ENCODE measurements at regions not wholly inside any gene's neighbourhood (a gene's known extent, or its start where the extent isn't known, plus 50 kb on each side); places are given as distances from the start of the nearest gene placed in this dataset.
A peak's percentile ranks its signal among the peaks of the same experiment; 100 is the strongest.

GRCh38 chr1:168795681-168796080 is 66.7 kb upstream of the DPT start:
- no peaks in the 10 kb centered on the region for H3K9me3 ChIP-seq (ENCODE audit: insufficient read depth, low read depth, low read length)
- H2AFZ ChIP-seq (ENCODE audit: insufficient read depth, low read length, poor library complexity), result no peak overlapping the region
- no peaks in the 10 kb centered on the region for H3K27me3 ChIP-seq (ENCODE audit: insufficient read depth, low read length)
- H3K4me1 ChIP-seq (ENCODE audit: control insufficient read depth in 1 of 2, insufficient read depth in 2 of 2, low read length in 2 of 2), result no peaks in the 10 kb centered on the region
- H2BK120ac ChIP-seq (ENCODE audit: insufficient read depth, low read length, poor library complexity), result no peak overlapping the region
- no peak overlapping the region for H2AK5ac ChIP-seq (ENCODE audit: low read length)
- H3K4me2 ChIP-seq (ENCODE audit: low read length), result no peak overlapping the region
- no peak overlapping the region for H3K14ac ChIP-seq (ENCODE audit: low read length)
- no peak overlapping the region for H4K8ac ChIP-seq (ENCODE audit: low read depth, low read length)
- H3K79me1 ChIP-seq (ENCODE audit: low read length), result no peaks in the 10 kb centered on the region
- no peak overlapping the region for H4K12ac ChIP-seq (ENCODE audit: low read depth, low read length)
- no peak overlapping the region for H2BK5ac ChIP-seq (ENCODE audit: low read depth, low read length, poor library complexity)
- H3K4me3 ChIP-seq (ENCODE audit: low read depth, low read length), result no peak overlapping the region
- no CpG with 5 or more reads among the region's 3 CpGs for WGBS (ENCODE audit: extremely low coverage, insufficient coverage, insufficient read length)
- H3K4ac ChIP-seq (ENCODE audit: low read depth, low read length), result no peak overlapping the region
- H4K91ac ChIP-seq (ENCODE audit: low read depth, low read length), result no peak overlapping the region
- no peak overlapping the region for H3K18ac ChIP-seq (ENCODE audit: low read length)
- no peak overlapping the region for H2BK12ac ChIP-seq (ENCODE audit: low read length)
- H3K27ac ChIP-seq (ENCODE audit: low read depth, low read length), result no peak overlapping the region
- H3K23ac ChIP-seq (ENCODE audit: low read length), result no peak overlapping the region
- H3K79me2 ChIP-seq (ENCODE audit: control insufficient read depth, insufficient read depth, low read length, poor library complexity), result no peaks in the 10 kb centered on the region
- H3K36me3 ChIP-seq (ENCODE audit: control insufficient read depth in 1 of 2, insufficient read depth in 2 of 2, low read length in 2 of 2), result no peaks in the 10 kb centered on the region
- DNase-seq, result no peak
- no peak overlapping the region for H3K9ac ChIP-seq (ENCODE audit: low read length)

GRCh38 chr1:168799927-168800605 is 71.1 kb upstream of the DPT start:
- no peaks in the 10 kb centered on the region for H3K9me3 ChIP-seq (ENCODE audit: insufficient read depth, low read depth, low read length)
- H2BK12ac ChIP-seq (ENCODE audit: low read length), result peak overlapping the region; percentile 30
- H3K14ac ChIP-seq (ENCODE audit: low read length), result no peak overlapping the region
- DNase-seq, result no peak
- H4K8ac ChIP-seq (ENCODE audit: low read depth, low read length), result no peak overlapping the region
- H3K9ac ChIP-seq (ENCODE audit: low read length), result no peak overlapping the region
- no peak overlapping the region for H3K18ac ChIP-seq (ENCODE audit: low read length)
- no peak overlapping the region for H3K4ac ChIP-seq (ENCODE audit: low read depth, low read length)
- H2AK5ac ChIP-seq (ENCODE audit: low read length), result no peak overlapping the region
- H3K4me1 ChIP-seq (ENCODE audit: control insufficient read depth in 1 of 2, insufficient read depth in 2 of 2, low read length in 2 of 2), result no peaks in the 10 kb centered on the region
- H3K79me1 ChIP-seq (ENCODE audit: low read length), result no peaks in the 10 kb centered on the region
- no peak overlapping the region for H3K4me2 ChIP-seq (ENCODE audit: low read length)
- no peak overlapping the region for H2BK5ac ChIP-seq (ENCODE audit: low read depth, low read length, poor library complexity)
- H3K4me3 ChIP-seq (ENCODE audit: low read depth, low read length), result no peak overlapping the region
- H3K23ac ChIP-seq (ENCODE audit: low read length), result no peak overlapping the region
- H3K27me3 ChIP-seq (ENCODE audit: insufficient read depth, low read length), result no peaks in the 10 kb centered on the region
- H2BK120ac ChIP-seq (ENCODE audit: insufficient read depth, low read length, poor library complexity), result no peak overlapping the region
- H3K36me3 ChIP-seq (ENCODE audit: control insufficient read depth in 1 of 2, insufficient read depth in 2 of 2, low read length in 2 of 2), result no peaks in the 10 kb centered on the region
- H3K27ac ChIP-seq (ENCODE audit: low read depth, low read length), result no peak overlapping the region
- H3K79me2 ChIP-seq (ENCODE audit: control insufficient read depth, insufficient read depth, low read length, poor library complexity), result no peaks in the 10 kb centered on the region
- peak overlapping the region; percentile 8 for H4K91ac ChIP-seq (ENCODE audit: low read depth, low read length)
- no CpG with 5 or more reads among the region's 2 CpGs for WGBS (ENCODE audit: extremely low coverage, insufficient coverage, insufficient read length)
- no peak overlapping the region for H2AFZ ChIP-seq (ENCODE audit: insufficient read depth, low read length, poor library complexity)
- no peak overlapping the region for H4K12ac ChIP-seq (ENCODE audit: low read depth, low read length)

DNA sequence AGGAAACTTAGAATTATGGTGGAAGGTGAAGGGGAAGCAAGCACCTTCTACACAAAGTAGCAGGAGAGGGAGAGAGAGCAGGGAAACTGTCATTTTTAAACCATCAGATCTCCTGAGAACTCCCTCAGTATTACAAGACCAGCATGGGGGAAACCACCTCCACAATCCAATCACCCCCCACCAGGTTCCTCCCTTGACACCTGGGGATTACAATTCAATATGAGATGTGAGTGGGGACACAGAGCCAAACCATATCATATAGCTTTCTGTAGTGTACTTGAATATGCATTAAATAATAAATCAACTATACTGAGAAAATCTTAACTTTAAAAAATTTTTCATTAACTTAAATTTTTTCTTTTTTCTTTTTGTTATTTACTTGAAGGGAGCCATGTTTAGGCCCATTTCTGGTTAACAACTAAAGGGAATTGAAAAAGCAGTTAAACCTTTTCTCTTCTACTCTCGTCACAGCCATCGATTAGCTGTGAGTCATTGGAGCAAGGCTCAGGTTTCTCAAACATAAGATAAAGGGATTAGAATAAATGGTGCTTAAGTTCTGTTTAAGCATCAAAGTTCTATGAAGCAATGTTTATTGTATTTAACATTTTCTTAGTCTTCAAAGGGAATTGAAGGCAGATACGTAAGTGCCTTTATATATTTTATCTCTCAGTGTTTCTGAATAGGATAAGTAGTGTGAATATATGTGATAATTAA is 72.2 kb upstream of the DPT start:
- Histone ChIP-seq H3K79me2 (ENCODE audit: control insufficient read depth, insufficient read depth, low read length, poor library complexity) (no peaks in the 10 kb centered on the region), H3K36me3 (ENCODE audit: control insufficient read depth in 1 of 2, insufficient read depth in 2 of 2, low read length in 2 of 2) (no peaks in the 10 kb centered on the region), H3K9me3 (ENCODE audit: insufficient read depth, low read depth, low read length) (no peaks in the 10 kb centered on the region), H2BK12ac (ENCODE audit: low read length) (peak overlapping the region; percentile 89), H3K27ac (ENCODE audit: low read depth, low read length) (no peak overlapping the region), H2AK5ac (ENCODE audit: low read length) (peak overlapping the region; percentile 79), H4K8ac (ENCODE audit: low read depth, low read length) (peak overlapping the region; percentile 23), H3K18ac (ENCODE audit: low read length) (no peak overlapping the region), H2AFZ (ENCODE audit: insufficient read depth, low read length, poor library complexity) (no peak overlapping the region), H2BK120ac (ENCODE audit: insufficient read depth, low read length, poor library complexity) (peak overlapping the region; percentile 72), H3K4me3 (ENCODE audit: low read depth, low read length) (no peak overlapping the region), H3K27me3 (ENCODE audit: insufficient read depth, low read length) (no peaks in the 10 kb centered on the region), H4K91ac (ENCODE audit: low read depth, low read length) (peak overlapping the region; percentile 51), H3K9ac (ENCODE audit: low read length) (no peak overlapping the region), H3K79me1 (ENCODE audit: low read length) (no peaks in the 10 kb centered on the region), H2BK5ac (ENCODE audit: low read depth, low read length, poor library complexity) (peak overlapping the region; percentile 57), H3K4me2 (ENCODE audit: low read length) (no peak overlapping the region), H4K12ac (ENCODE audit: low read depth, low read length) (no peak overlapping the region), H3K4ac (ENCODE audit: low read depth, low read length) (no peak overlapping the region), H3K23ac (ENCODE audit: low read length) (no peak overlapping the region), H3K14ac (ENCODE audit: low read length) (no peak overlapping the region), H3K4me1 (ENCODE audit: control insufficient read depth in 1 of 2, insufficient read depth in 2 of 2, low read length in 2 of 2) (no peaks in the 10 kb centered on the region)
- DNase-seq, result no peak
- WGBS (ENCODE audit: extremely low coverage, insufficient coverage, insufficient read length), result no CpG with 5 or more reads among the region's 3 CpGs

DNA sequence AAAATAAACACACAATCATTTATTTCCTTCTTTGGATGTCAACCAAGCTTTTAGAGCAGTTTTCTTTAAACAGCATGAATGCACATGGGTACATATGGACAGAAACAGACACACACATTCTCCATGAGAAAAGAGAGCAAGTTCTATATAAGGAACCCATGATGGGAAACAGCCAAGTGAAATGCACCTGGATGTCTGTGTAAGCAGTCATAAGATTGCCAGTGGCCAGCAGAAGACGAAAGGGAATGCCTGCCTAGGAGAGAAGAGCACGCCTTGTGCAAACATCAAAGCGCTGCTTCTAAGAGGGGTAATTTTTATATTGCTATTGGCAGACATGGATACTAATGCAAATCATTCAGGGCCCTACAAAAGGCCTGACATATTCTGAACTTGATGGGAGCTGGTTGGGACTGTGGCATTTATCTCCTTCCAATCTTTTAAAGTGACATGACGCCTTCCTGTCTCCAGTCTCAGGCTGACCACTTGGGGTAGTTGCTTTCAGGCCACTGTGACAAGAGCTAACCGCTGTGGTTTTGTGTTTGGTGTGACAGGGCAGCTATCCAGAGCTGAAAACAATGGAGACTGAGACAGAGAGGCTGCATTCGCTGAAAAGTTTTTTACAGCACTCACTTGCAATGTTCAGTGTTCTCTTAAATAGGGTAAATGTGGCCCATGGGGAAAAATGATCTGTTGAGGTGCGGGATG is 75.0 kb upstream of the DPT start:
- no peaks in the 10 kb centered on the region for H3K79me1 ChIP-seq (ENCODE audit: low read length)
- no peak overlapping the region for H3K14ac ChIP-seq (ENCODE audit: low read length)
- no peak overlapping the region for H3K18ac ChIP-seq (ENCODE audit: low read length)
- no peak overlapping the region for H3K4ac ChIP-seq (ENCODE audit: low read depth, low read length)
- H3K4me1 ChIP-seq (ENCODE audit: control insufficient read depth in 1 of 2, insufficient read depth in 2 of 2, low read length in 2 of 2), result peaks cover 0 to 2% of the 10 kb centered on the region in 2 experiments
- H3K79me2 ChIP-seq (ENCODE audit: control insufficient read depth, insufficient read depth, low read length, poor library complexity), result no peaks in the 10 kb centered on the region
- no peak overlapping the region for H2AK5ac ChIP-seq (ENCODE audit: low read length)
- peak overlapping the region; percentile 35 for H3K27ac ChIP-seq (ENCODE audit: low read depth, low read length)
- no peak overlapping the region for H4K8ac ChIP-seq (ENCODE audit: low read depth, low read length)
- H4K12ac ChIP-seq (ENCODE audit: low read depth, low read length), result no peak overlapping the region
- H2BK120ac ChIP-seq (ENCODE audit: insufficient read depth, low read length, poor library complexity), result no peak overlapping the region
- no peaks in the 10 kb centered on the region for H3K9me3 ChIP-seq (ENCODE audit: insufficient read depth, low read depth, low read length)
- no peak overlapping the region for H2AFZ ChIP-seq (ENCODE audit: insufficient read depth, low read length, poor library complexity)
- no peak for DNase-seq
- no peak overlapping the region for H3K4me2 ChIP-seq (ENCODE audit: low read length)
- no peak overlapping the region for H3K4me3 ChIP-seq (ENCODE audit: low read depth, low read length)
- H3K23ac ChIP-seq (ENCODE audit: low read length), result no peak overlapping the region
- H2BK5ac ChIP-seq (ENCODE audit: low read depth, low read length, poor library complexity), result no peak overlapping the region
- no peak overlapping the region for H4K91ac ChIP-seq (ENCODE audit: low read depth, low read length)
- WGBS (ENCODE audit: extremely low coverage, insufficient coverage, insufficient read length), result no CpG with 5 or more reads among the region's 7 CpGs
- H3K9ac ChIP-seq (ENCODE audit: low read length), result no peak overlapping the region
- H2BK12ac ChIP-seq (ENCODE audit: low read length), result no peak overlapping the region
- no peaks in the 10 kb centered on the region for H3K36me3 ChIP-seq (ENCODE audit: control insufficient read depth in 1 of 2, insufficient read depth in 2 of 2, low read length in 2 of 2)
- no peaks in the 10 kb centered on the region for H3K27me3 ChIP-seq (ENCODE audit: insufficient read depth, low read length)
